Activated CD4-positive, CD25-positive, alpha-beta regulatory T cell treated with anti-CD3 and anti-CD28 coated beads, Interleukin-2, amount 50 U/mL, for 24 hours (primary cell): ENCODE measurements at regions not wholly inside any gene's neighbourhood (a gene's known extent, or its start where the extent isn't known, plus 50 kb on each side); places are given as distances from the start of the nearest gene placed in this dataset.

ENCODE experiments used
- ATAC-seq, 2 donors: fragments of 150-1000 bp; cut with Tn5 transposase; one replicate each; pipeline ENCODE4 v1.10.0; 2021; ENCODE audit warnings: mild to moderate bottlenecking in 1 of 2, moderate library complexity in 1 of 2

- no peak for ATAC-seq
Observed at GRCh38 chr16:49022351-49022963, 259.2 kb downstream of the CBLN1 start.

GRCh38 chr16:49021136-49021535, 260.5 kb downstream of the CBLN1 start:
- no peak for ATAC-seq

- ATAC-seq, result no peak
Observed at GRCh38 chr16:49020436-49020835, 261.2 kb downstream of the CBLN1 start.

GRCh38 chr16:49019831-49020230, 261.8 kb downstream of the CBLN1 start:
- ATAC-seq, result no peak

- ATAC-seq, result no peak
Observed at GRCh38 chr16:49019081-49019633, 262.5 kb downstream of the CBLN1 start.

GRCh38 chr16:49018259-49018931, 263.2 kb downstream of the CBLN1 start:
- no peak for ATAC-seq

- ATAC-seq, result no peak
Observed at GRCh38 chr16:49017501-49017900, 264.1 kb downstream of the CBLN1 start.

GRCh38 chr16:49016461-49016860, 265.2 kb downstream of the CBLN1 start:
- ATAC-seq, result no peak

- ATAC-seq, result no peak
Observed at GRCh38 chr16:49015225-49015592, 266.4 kb downstream of the CBLN1 start.

- ATAC-seq, result no peak
Observed at GRCh38 chr16:49014277-49015224, 267.1 kb downstream of the CBLN1 start.

GRCh38 chr16:49013727-49014080, 267.9 kb downstream of the CBLN1 start:
- no peak for ATAC-seq

- ATAC-seq, result no peak
Observed at GRCh38 chr16:49012961-49013726, 268.5 kb downstream of the CBLN1 start.

GRCh38 chr16:49011901-49012300, 269.7 kb downstream of the CBLN1 start:
- ATAC-seq, result no peak

GRCh38 chr16:49010879-49011278, 270.8 kb downstream of the CBLN1 start:
- ATAC-seq, result no peak

GRCh38 chr16:49010396-49010795, 271.2 kb downstream of the CBLN1 start:
- no peak for ATAC-seq

- ATAC-seq, result no peak
Observed at GRCh38 chr16:49009204-49009603, 272.4 kb downstream of the CBLN1 start.

GRCh38 chr16:49003992-49004391, 277.6 kb downstream of the CBLN1 start:
- ATAC-seq, result no peak

GRCh38 chr16:49003022-49003421, 278.6 kb downstream of the CBLN1 start:
- no peak for ATAC-seq

- ATAC-seq, result no peak
Observed at GRCh38 chr16:49000594-49000993, 281.0 kb downstream of the CBLN1 start.

GRCh38 chr16:48999508-48999907, 282.1 kb downstream of the CBLN1 start:
- no peak for ATAC-seq

- no peak for ATAC-seq
Observed at GRCh38 chr16:48999044-48999443, 282.6 kb downstream of the CBLN1 start.

- no peak for ATAC-seq
Observed at GRCh38 chr16:48997946-48998345, 283.7 kb downstream of the CBLN1 start.
